ENCODE measurements at regions not wholly inside any gene's neighbourhood (a gene's known extent, or its start where the extent isn't known, plus 50 kb on each side); places are given as distances from the start of the nearest gene placed in this dataset.

DNA sequence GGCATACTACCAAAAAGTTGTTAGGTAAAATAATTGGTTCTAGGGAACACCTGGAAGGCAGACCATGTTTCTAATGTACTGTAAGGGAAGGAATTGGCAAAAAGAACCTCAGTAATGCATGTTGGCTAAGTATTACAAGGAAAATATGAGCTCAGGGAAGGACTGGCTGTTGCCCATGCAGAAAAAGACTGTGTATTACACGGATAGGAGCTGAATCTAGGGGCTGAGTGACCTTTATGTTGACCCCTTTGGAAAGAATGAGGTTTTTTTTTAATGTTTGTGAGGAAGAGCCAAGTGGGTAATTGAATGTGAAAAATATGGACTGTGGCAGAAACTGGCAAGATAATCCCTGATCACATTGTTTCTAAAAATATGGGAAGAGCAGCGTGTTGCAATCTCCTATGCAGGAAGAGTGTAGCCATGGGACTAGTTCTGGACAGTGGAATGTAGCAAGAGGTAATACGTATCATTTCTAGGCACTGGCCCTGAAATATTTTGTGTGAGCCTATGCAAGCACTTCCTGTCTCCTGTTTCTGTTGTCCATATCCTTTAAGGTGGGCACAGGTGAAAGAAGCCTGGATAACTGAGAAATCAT is 95.1 kb upstream of the CNTNAP4 start:
- TF ChIP-seq ZNF75D (CRISPR knock-in tag; IDR thresholded peaks at IDR 0.05; ENCODE audit: borderline replicate concordance) (no peak), GMEB2 (CRISPR knock-in tag; IDR thresholded peaks at IDR 0.05; ENCODE audit: low read depth) (no peak), TBX2 (CRISPR knock-in tag; IDR thresholded peaks at IDR 0.05; ENCODE audit: borderline replicate concordance) (no peak), ZNF83 (CRISPR knock-in tag; IDR thresholded peaks at IDR 0.05; ENCODE audit: borderline replicate concordance) (no peak), REST (IDR thresholded peaks at IDR 0.05; ENCODE audit: borderline replicate concordance in 1 of 2, low read depth in 1 of 2, low read length in 2 of 2) (no peak), ZNF282 (IDR thresholded peaks at IDR 0.05; ENCODE audit: partially characterized antibody) (no peak), ZBTB40 (IDR thresholded peaks at IDR 0.05) (no peak), ZBTB40 (CRISPR knock-in tag; IDR thresholded peaks at IDR 0.05) (no peak), KAT7 (CRISPR knock-in tag; IDR thresholded peaks at IDR 0.05; ENCODE audit: borderline replicate concordance) (no peak), FOXJ3 (CRISPR knock-in tag; IDR thresholded peaks at IDR 0.05; ENCODE audit: borderline replicate concordance) (no peak), SMAD1 (CRISPR knock-in tag; IDR thresholded peaks at IDR 0.05; ENCODE audit: borderline replicate concordance, low read depth) (no peak), POLR2AphosphoS2 (IDR thresholded peaks at IDR 0.05; ENCODE audit: low read depth, low read length) (no peak)

Data from HepG2 (cell line).